Right hindlimb (tissue), 1 donor: ENCODE measurements at regions not wholly inside any gene's neighbourhood (a gene's known extent, or its start where the extent isn't known, plus 50 kb on each side); places are given as distances from the start of the nearest gene placed in this dataset.
"Not testable (repeated sequence)": the region's sequence is repeated elsewhere in the genome, so short reads cannot be mapped to it uniquely, and the experiment has no call there.

Source experiments
- DNase-seq: peaks from one replicate; pipeline ENCODE4 v3.0.0-alpha.2; 2018

GRCh38 chr9:26220367-26220766 is 542.1 kb upstream of the TUSC1 start:
- no peak for DNase-seq

GRCh38 chr9:26219961-26220360 is 541.7 kb upstream of the TUSC1 start:
- DNase-seq, result no peak

- DNase-seq, result no peak
These were observed 538.5 kb upstream of the TUSC1 start for GRCh38 chr9:26216702-26217101.

GRCh38 chr9:26214713-26215444 is 536.6 kb upstream of the TUSC1 start:
- not testable (repeated sequence) for DNase-seq

GRCh38 chr9:26210338-26210851 is 532.2 kb upstream of the TUSC1 start:
- DNase-seq, result no peak

GRCh38 chr9:26205261-26205660 is 527.0 kb upstream of the TUSC1 start:
- DNase-seq, result no peak

GRCh38 chr9:26193237-26193636 is 515.0 kb upstream of the TUSC1 start:
- no peak for DNase-seq

- DNase-seq, result no peak
These were observed 513.5 kb upstream of the TUSC1 start for GRCh38 chr9:26191711-26192110.

GRCh38 chr9:26181836-26182235 is 503.6 kb upstream of the TUSC1 start:
- no peak for DNase-seq

- DNase-seq, result no peak
These were observed 498.4 kb upstream of the TUSC1 start for GRCh38 chr9:26176628-26177027.

- no peak for DNase-seq
These were observed 497.0 kb upstream of the TUSC1 start for GRCh38 chr9:26175264-26175663.

- no peak for DNase-seq
These were observed 494.1 kb upstream of the TUSC1 start for GRCh38 chr9:26172301-26172700.

- no peak for DNase-seq
These were observed 493.4 kb upstream of the TUSC1 start for GRCh38 chr9:26171691-26172090.

- DNase-seq, result no peak
These were observed 491.9 kb upstream of the TUSC1 start for GRCh38 chr9:26170190-26170589.

GRCh38 chr9:26169708-26170107 is 491.5 kb upstream of the TUSC1 start:
- no peak for DNase-seq

GRCh38 chr9:26166537-26166936 is 488.3 kb upstream of the TUSC1 start:
- DNase-seq, result no peak

GRCh38 chr9:26165426-26165825 is 487.2 kb upstream of the TUSC1 start:
- no peak for DNase-seq

- no peak for DNase-seq
These were observed 485.7 kb upstream of the TUSC1 start for GRCh38 chr9:26163931-26164330.

- DNase-seq, result no peak
These were observed 481.5 kb upstream of the TUSC1 start for GRCh38 chr9:26159575-26160392.

- DNase-seq, result no peak
These were observed 480.4 kb upstream of the TUSC1 start for GRCh38 chr9:26158631-26159150.

GRCh38 chr9:26157411-26157810 is 479.2 kb upstream of the TUSC1 start:
- no peak for DNase-seq

GRCh38 chr9:26152350-26152749 is 474.1 kb upstream of the TUSC1 start:
- no peak for DNase-seq

- DNase-seq, result no peak
These were observed 469.9 kb upstream of the TUSC1 start for GRCh38 chr9:26148128-26148527.

- DNase-seq, result no peak
These were observed 467.7 kb upstream of the TUSC1 start for GRCh38 chr9:26145938-26146337.
